Mucosa of descending colon (tissue), 3 donors: ENCODE measurements at regions not wholly inside any gene's neighbourhood (a gene's known extent, or its start where the extent isn't known, plus 50 kb on each side); places are given as distances from the start of the nearest gene placed in this dataset.

Experiments used
- ATAC-seq: fragments of 200-7000 bp; cut with Tn5 transposase; one replicate; pipeline ENCODE4 v1.9.1; 2020; ENCODE audit warnings: mild to moderate bottlenecking, moderate library complexity
- DNase-seq, 3 donors: peaks; one replicate each; pipeline ENCODE4 v3.0.0-alpha.2; 2020
- H3K36me3 ChIP-seq: fragments of 200-600 bp; one replicate; pipeline ENCODE4 v1.8.0; 2021; ENCODE audit warnings: low read depth, mild to moderate bottlenecking
- H3K4me1 ChIP-seq: fragments of 200-600 bp; one replicate; pipeline ENCODE4 v1.8.0; 2021; ENCODE audit warnings: low read depth, mild to moderate bottlenecking
- H3K4me3 ChIP-seq: fragments of 200-600 bp; one replicate; pipeline ENCODE4 v1.8.0; 2021; ENCODE audit warnings: mild to moderate bottlenecking
- H3K9me3 ChIP-seq: fragments of 200-600 bp; one replicate; pipeline ENCODE4 v1.8.0; 2021; ENCODE audit warnings: mild to moderate bottlenecking
- intact Hi-C, 2 donors: fragments of 100-400 bp; cut with DNase I in 1 of 2; cut with micrococcal nuclease in 1 of 2; formaldehyde crosslinking; loops; one replicate each; pipeline versions ENCODE4 v1.11.0 to v1.11.1; 2022; cut with DNase I, micrococcal nuclease
- TF ChIP-seq, protein P1 (sequence below): fragments of 200-600 bp; IDR thresholded peaks from one replicate; pipeline ENCODE4 v1.8.0; 2022; ENCODE audit warnings: antibody characterized with exemption, mild to moderate bottlenecking
- donor health status: DM: no; HTN: no; CAD: no; lungs with moderate emphysema.
- donor health status: DM: no; HTN: no; CAD: no.
- donor health status: DM: no; HTN: yes; CAD: no.

DNA sequence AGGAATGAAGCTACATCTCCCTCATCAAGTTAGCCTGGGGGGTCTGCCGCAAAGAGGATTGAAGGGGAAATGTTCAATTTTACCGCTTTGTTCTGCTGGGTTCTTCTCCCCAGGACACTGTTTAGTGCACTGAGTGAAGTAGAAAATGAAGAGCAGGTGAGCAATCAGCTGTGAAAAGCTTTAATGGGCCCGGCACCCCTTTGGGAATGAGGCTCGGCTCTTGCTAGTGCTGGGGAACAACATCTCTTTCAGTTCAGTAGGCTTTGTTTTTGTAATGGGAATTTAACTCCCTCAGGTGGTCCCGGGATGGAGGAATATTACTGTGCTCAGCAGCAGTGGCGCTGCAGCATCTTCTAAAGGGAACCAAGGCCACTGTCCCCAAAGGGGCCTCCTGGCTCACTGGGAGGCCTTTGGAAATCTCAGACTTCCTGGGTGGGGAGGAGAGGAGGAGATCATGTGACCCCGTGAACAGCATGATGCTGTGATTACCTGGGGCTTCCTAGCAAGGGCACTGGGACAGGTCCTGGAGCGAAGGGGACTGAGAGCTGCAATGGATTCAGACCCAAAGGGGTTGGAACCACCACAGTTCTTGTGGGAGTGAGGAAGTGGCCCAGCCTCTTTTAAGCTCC lies 85.2 kb upstream of the MAX start:
- no peak for DNase-seq
- H3K9me3 ChIP-seq, result no peaks in the 10 kb centered on the region
- no peaks in the 10 kb centered on the region for H3K4me1 ChIP-seq
- no peaks in the 10 kb centered on the region for H3K36me3 ChIP-seq
- no peak overlapping the region for H3K4me3 ChIP-seq
- intact Hi-C loops, result no loop called here
- TF ChIP-seq, protein P1, sequence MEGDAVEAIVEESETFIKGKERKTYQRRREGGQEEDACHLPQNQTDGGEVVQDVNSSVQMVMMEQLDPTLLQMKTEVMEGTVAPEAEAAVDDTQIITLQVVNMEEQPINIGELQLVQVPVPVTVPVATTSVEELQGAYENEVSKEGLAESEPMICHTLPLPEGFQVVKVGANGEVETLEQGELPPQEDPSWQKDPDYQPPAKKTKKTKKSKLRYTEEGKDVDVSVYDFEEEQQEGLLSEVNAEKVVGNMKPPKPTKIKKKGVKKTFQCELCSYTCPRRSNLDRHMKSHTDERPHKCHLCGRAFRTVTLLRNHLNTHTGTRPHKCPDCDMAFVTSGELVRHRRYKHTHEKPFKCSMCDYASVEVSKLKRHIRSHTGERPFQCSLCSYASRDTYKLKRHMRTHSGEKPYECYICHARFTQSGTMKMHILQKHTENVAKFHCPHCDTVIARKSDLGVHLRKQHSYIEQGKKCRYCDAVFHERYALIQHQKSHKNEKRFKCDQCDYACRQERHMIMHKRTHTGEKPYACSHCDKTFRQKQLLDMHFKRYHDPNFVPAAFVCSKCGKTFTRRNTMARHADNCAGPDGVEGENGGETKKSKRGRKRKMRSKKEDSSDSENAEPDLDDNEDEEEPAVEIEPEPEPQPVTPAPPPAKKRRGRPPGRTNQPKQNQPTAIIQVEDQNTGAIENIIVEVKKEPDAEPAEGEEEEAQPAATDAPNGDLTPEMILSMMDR, result no peak
- no peak for ATAC-seq

DNA sequence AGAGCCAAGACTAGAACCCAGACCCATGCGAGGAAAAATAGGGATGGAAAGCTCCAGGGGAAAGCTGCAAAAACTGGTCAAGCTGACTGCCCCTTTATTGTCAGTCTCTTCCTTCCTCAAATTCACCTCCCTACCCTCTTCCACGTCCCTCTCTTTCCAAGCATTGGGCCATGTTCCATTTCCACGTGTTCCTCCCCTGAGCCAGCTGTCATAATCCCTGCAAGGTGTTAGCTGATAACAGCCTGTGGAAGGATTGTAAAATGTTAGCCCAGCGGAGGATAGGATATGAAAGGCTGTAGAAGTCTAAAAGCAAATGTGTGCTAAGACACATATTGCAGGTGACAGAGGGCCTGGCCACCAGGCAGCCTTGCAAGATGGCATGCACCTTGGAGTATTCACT lies 88.0 kb upstream of the MAX start:
- no peak for DNase-seq

DNA sequence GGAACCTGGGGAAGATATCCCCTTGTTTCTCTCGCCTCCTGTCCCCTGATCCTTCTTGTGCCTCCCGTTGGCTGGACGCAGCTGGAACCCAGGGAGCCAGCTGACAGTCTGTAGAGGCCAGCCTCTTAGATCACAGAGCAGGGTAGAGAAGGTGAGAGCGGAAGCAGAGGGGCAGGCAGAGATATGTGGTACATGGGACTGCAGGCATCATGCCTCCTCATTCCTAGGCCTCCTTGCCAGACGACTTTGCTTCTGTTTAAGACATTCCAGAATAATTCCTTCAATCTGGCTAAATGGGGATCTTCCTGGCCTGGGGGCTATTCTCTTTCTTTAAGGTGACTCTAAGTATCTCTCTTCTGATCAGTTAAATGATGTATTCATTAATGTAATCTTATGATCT lies 89.4 kb upstream of the MAX start:
- no peak for DNase-seq
- H3K4me3 ChIP-seq, result no peak overlapping the region

More for the DNA sequence above, 88.0 kb upstream of the MAX start:
- Histone ChIP-seq H3K4me1 (no peaks in the 10 kb centered on the region), H3K36me3 (no peaks in the 10 kb centered on the region), H3K9me3 (no peaks in the 10 kb centered on the region), H3K4me3 (no peak overlapping the region)
- intact Hi-C loops, result no loop called here
- ATAC-seq, result no peak
- TF ChIP-seq, protein P1, result no peak

DNA sequence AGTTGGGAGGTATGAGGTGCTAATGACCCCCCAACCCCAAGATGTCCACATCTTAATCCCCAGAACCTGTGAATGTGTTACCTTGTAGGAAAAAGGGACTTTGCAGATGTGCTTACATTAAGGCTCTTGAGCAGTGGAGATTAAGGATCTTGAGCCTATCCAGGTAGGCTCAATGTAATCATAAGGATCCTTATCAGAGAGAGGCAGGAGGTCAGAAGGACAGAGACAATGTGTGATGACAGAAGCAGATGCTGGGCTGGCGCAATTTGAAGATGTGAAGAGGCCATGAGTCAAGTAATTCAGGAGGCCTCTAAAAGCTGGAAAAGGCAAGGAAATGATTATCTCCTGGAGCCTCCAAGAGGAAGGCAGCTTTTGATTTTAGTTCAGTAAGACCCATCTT lies 90.4 kb upstream of the MAX start:
- ATAC-seq, result no peak
- Histone ChIP-seq H3K4me3 (no peak overlapping the region), H3K36me3 (no peaks in the 10 kb centered on the region), H3K9me3 (no peaks in the 10 kb centered on the region), H3K4me1 (no peaks in the 10 kb centered on the region)
- DNase-seq, result no peak
- intact Hi-C loops, result no loop called here
- TF ChIP-seq, protein P1, result no peak

More for the DNA sequence above, 89.4 kb upstream of the MAX start:
- Histone ChIP-seq H3K36me3 (no peaks in the 10 kb centered on the region), H3K9me3 (no peaks in the 10 kb centered on the region), H3K4me1 (no peaks in the 10 kb centered on the region)
- ATAC-seq, result no peak
- TF ChIP-seq, protein P1, result no peak
- intact Hi-C loops, result no loop called here

DNA sequence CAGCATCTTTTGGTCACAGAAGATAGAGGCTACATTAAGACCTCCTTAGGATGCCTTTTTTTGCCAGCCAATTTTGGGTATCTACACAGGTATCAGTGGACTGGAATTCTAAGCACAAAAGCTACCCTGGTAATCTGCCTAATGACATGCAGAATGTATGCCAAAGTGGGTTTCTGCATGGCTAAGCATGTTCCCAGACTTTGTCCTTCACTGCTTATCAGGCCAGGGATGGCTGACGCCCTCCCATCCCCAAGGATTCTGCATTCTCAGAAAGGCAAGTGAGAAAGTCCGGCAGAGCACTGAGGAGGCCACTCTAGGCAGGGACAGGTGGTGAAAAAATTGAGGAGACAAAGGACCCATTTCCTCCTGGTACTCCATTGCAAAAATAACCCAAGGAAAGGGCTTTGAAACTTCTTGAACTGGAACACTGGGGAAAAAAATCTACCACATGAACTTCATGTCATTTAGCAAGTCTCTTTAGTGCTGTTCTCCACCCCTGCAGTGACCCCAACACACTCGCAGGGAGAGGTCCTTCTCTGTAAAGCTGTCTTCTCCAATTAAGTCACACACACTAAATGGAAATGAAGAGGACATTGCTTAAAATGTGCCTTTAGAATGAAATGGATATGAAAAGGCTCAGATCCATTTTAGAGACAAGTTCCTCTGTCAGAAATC lies 91.7 kb upstream of the MAX start:
- H3K36me3 ChIP-seq, result no peaks in the 10 kb centered on the region
- ATAC-seq, result no peak
- H3K4me1 ChIP-seq, result no peaks in the 10 kb centered on the region
- no peak for DNase-seq
- intact Hi-C loops, result no loop called here
- TF ChIP-seq, protein P1, result no peak
- H3K4me3 ChIP-seq, result no peak overlapping the region
- no peaks in the 10 kb centered on the region for H3K9me3 ChIP-seq
